ENCODE measurements at regions not wholly inside any gene's neighbourhood (a gene's known extent, or its start where the extent isn't known, plus 50 kb on each side); places are given as distances from the start of the nearest gene placed in this dataset.
A peak's percentile ranks its signal among the peaks of the same experiment; 100 is the strongest.
"Not testable (repeated sequence)": the region's sequence is repeated elsewhere in the genome, so short reads cannot be mapped to it uniquely, and the experiment has no call there.

- TF ChIP-seq, protein P1, sequence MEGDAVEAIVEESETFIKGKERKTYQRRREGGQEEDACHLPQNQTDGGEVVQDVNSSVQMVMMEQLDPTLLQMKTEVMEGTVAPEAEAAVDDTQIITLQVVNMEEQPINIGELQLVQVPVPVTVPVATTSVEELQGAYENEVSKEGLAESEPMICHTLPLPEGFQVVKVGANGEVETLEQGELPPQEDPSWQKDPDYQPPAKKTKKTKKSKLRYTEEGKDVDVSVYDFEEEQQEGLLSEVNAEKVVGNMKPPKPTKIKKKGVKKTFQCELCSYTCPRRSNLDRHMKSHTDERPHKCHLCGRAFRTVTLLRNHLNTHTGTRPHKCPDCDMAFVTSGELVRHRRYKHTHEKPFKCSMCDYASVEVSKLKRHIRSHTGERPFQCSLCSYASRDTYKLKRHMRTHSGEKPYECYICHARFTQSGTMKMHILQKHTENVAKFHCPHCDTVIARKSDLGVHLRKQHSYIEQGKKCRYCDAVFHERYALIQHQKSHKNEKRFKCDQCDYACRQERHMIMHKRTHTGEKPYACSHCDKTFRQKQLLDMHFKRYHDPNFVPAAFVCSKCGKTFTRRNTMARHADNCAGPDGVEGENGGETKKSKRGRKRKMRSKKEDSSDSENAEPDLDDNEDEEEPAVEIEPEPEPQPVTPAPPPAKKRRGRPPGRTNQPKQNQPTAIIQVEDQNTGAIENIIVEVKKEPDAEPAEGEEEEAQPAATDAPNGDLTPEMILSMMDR (IDR thresholded peaks at IDR 0.05; ENCODE audit: low read depth, low read length) = no peak
- DNase-seq (ENCODE audit: low read depth in 2 of 2) = no peak
Observed at GRCh38 chr4:103422467-103423219, 224.5 kb upstream of the CENPE start.

GRCh38 chr4:103415801-103416200 lies 217.7 kb upstream of the CENPE start:
- TF ChIP-seq, protein P1 (IDR thresholded peaks at IDR 0.05; ENCODE audit: low read depth, low read length) = no peak
- H3K4me3 ChIP-seq (replicated peaks in 1 of 2; ENCODE audit: low read depth in 2 of 2, low read length in 2 of 2) = no peak overlapping the region
- DNase-seq (ENCODE audit: low read depth in 2 of 2) = no peak

More at GRCh38 chr4:103422467-103423219, 224.5 kb upstream of the CENPE start:
- no peak overlapping the region for H3K4me3 ChIP-seq (replicated peaks in 1 of 2; ENCODE audit: low read depth in 2 of 2, low read length in 2 of 2)

GRCh38 chr4:103412646-103413045 lies 214.5 kb upstream of the CENPE start:
- not testable (repeated sequence) for DNase-seq (ENCODE audit: low read depth in 2 of 2); H3K4me3 ChIP-seq (replicated peaks in 1 of 2; ENCODE audit: low read depth in 2 of 2, low read length in 2 of 2)

GRCh38 chr4:103410386-103410785 lies 212.2 kb upstream of the CENPE start:
- H3K4me3 ChIP-seq (replicated peaks in 1 of 2; ENCODE audit: low read depth in 2 of 2, low read length in 2 of 2) = no peak overlapping the region
- peak in 1 of 2 donors; percentile 2 for DNase-seq (ENCODE audit: low read depth in 2 of 2)
- TF ChIP-seq, protein P1 (IDR thresholded peaks at IDR 0.05; ENCODE audit: low read depth, low read length) = no peak

DNA sequence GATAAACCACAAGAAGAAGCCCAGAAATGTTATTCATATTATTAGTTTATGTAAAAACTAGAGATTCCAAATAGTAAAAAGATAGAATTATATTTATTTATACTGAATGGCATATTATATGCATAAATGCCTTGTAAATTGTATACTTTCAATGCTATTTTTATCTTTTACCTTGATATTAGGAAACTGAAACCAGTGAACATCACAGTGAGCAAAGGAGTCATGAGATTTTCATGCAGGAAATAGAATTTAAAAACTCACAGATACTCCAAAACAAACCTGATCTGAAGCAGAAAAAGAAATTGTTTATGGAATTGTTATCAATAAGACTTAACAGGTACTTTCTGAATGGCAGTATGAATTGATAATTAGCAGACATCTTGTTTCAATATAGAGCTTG lies 207.3 kb upstream of the CENPE start:
- H3K4me3 ChIP-seq (replicated peaks in 1 of 2; ENCODE audit: low read depth in 2 of 2, low read length in 2 of 2) = no peak overlapping the region
- no peak for DNase-seq (ENCODE audit: low read depth in 2 of 2)
- TF ChIP-seq, protein P1 (IDR thresholded peaks at IDR 0.05; ENCODE audit: low read depth, low read length) = no peak

DNA sequence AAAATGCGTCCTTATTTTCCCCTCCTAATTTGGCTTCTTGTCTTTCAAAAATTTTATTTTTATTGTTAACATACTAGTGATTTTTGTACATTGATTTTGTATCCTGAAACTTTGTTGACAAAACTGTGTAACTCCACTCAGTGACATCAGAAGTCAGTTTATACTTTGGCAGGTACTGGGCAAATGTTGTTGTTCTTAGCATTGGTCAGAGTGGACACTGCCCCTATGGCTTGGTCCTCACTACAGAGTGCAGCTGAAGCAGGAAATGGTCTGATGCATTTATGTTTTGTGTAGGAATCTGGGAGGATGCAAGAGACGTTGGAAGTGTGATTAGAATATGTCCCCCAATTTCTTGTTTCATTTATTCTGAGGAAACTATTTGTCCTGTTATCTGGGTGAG lies 205.5 kb upstream of the CENPE start:
- DNase-seq (ENCODE audit: low read depth in 2 of 2) = no peak
- TF ChIP-seq, protein P1 (IDR thresholded peaks at IDR 0.05; ENCODE audit: low read depth, low read length) = no peak
- no peak overlapping the region for H3K4me3 ChIP-seq (replicated peaks in 1 of 2; ENCODE audit: low read depth in 2 of 2, low read length in 2 of 2)

GRCh38 chr4:103402198-103402597 lies 204.1 kb upstream of the CENPE start:
- no peak for DNase-seq (ENCODE audit: low read depth in 2 of 2)
- H3K4me3 ChIP-seq (replicated peaks in 1 of 2; ENCODE audit: low read depth in 2 of 2, low read length in 2 of 2) = no peak overlapping the region
- TF ChIP-seq, protein P1 (IDR thresholded peaks at IDR 0.05; ENCODE audit: low read depth, low read length) = no peak

Measured in cardiac fibroblast (primary cell).